ENCODE measurements at regions not wholly inside any gene's neighbourhood (a gene's known extent, or its start where the extent isn't known, plus 50 kb on each side); places are given as distances from the start of the nearest gene placed in this dataset.

GRCh38 chr5:128762661-128763306, 202.5 kb upstream of the SLC27A6 start:
- TF ChIP-seq EZH2 (IDR thresholded peaks at IDR 0.05; ENCODE audit: low read length) (no peak), CTCF (optimal IDR thresholded peaks at IDR 0.05 in 1 of 3, IDR thresholded peaks at IDR 0.05 in 1 of 3, conservative IDR thresholded peaks at IDR 0.05 in 1 of 3; ENCODE audit: extremely low read depth in 1 of 3, insufficient read depth in 2 of 3, low read length in 3 of 3) (no peak)
- dilution Hi-C loops (cut with MboI; ENCODE audit: extremely low pct_ligation_motif_present, low sequenced_read_pairs) = no loop called here
- H3K9me1 ChIP-seq (ENCODE audit: control insufficient read depth, extremely low read depth, insufficient read depth, low read length) = no peaks in the 10 kb centered on the region
- H3K79me2 ChIP-seq (ENCODE audit: control insufficient read depth, insufficient read depth, low read length) = no peaks in the 10 kb centered on the region
- H2AFZ ChIP-seq (ENCODE audit: control insufficient read depth, low read length) = no peak overlapping the region
- no peaks in the 10 kb centered on the region for H3K9me3 ChIP-seq (ENCODE audit: control insufficient read depth, low read depth, low read length)
- H3K27ac ChIP-seq (ENCODE audit: control insufficient read depth, insufficient read depth, low read length) = no peak overlapping the region
- H3K4me2 ChIP-seq (ENCODE audit: control insufficient read depth, extremely low read depth, insufficient read depth, low read depth, low read length) = no peak overlapping the region
- no peaks in the 10 kb centered on the region for H4K20me1 ChIP-seq (ENCODE audit: control insufficient read depth, extremely low read depth, insufficient read depth, low read length)
- no peak overlapping the region for H3K9ac ChIP-seq (ENCODE audit: control insufficient read depth, extremely low read depth, insufficient read depth, low read length)
- H3K4me1 ChIP-seq (ENCODE audit: control insufficient read depth, extremely low read depth, insufficient read depth, low read length) = no peaks in the 10 kb centered on the region
- H3K4me3 ChIP-seq (ENCODE audit: control insufficient read depth in 2 of 3, extremely low read depth in 1 of 3, insufficient read depth in 2 of 3, low read depth in 1 of 3, low read length in 3 of 3) = no peak overlapping the region
- H3K27me3 ChIP-seq (ENCODE audit: control insufficient read depth, extremely low read depth, insufficient read depth, low read length) = no peaks in the 10 kb centered on the region
- FAIRE-seq = no peak
- DNase-seq (ENCODE audit: low read depth, low spot score) = no peak
- H3K36me3 ChIP-seq (ENCODE audit: control insufficient read depth in 2 of 2, extremely low read depth in 1 of 2, insufficient read depth in 2 of 2, low read length in 2 of 2) = no peaks in the 10 kb centered on the region

- H2AFZ ChIP-seq (ENCODE audit: control insufficient read depth, low read length) = no peak overlapping the region
- no peaks in the 10 kb centered on the region for H4K20me1 ChIP-seq (ENCODE audit: control insufficient read depth, extremely low read depth, insufficient read depth, low read length)
- no peaks in the 10 kb centered on the region for H3K79me2 ChIP-seq (ENCODE audit: control insufficient read depth, insufficient read depth, low read length)
- no peak overlapping the region for H3K9ac ChIP-seq (ENCODE audit: control insufficient read depth, extremely low read depth, insufficient read depth, low read length)
- DNase-seq (ENCODE audit: low read depth, low spot score) (no peak), FAIRE-seq (no peak)
- H3K36me3 ChIP-seq (ENCODE audit: control insufficient read depth in 2 of 2, extremely low read depth in 1 of 2, insufficient read depth in 2 of 2, low read length in 2 of 2) = no peaks in the 10 kb centered on the region
- dilution Hi-C loops (cut with MboI; ENCODE audit: extremely low pct_ligation_motif_present, low sequenced_read_pairs) = no loop called here
- H3K4me2 ChIP-seq (ENCODE audit: control insufficient read depth, extremely low read depth, insufficient read depth, low read depth, low read length) = no peak overlapping the region
- no peaks in the 10 kb centered on the region for H3K9me1 ChIP-seq (ENCODE audit: control insufficient read depth, extremely low read depth, insufficient read depth, low read length)
- no peaks in the 10 kb centered on the region for H3K4me1 ChIP-seq (ENCODE audit: control insufficient read depth, extremely low read depth, insufficient read depth, low read length)
- H3K9me3 ChIP-seq (ENCODE audit: control insufficient read depth, low read depth, low read length) = no peaks in the 10 kb centered on the region
- H3K27ac ChIP-seq (ENCODE audit: control insufficient read depth, insufficient read depth, low read length) = no peak overlapping the region
- H3K27me3 ChIP-seq (ENCODE audit: control insufficient read depth, extremely low read depth, insufficient read depth, low read length) = no peaks in the 10 kb centered on the region
- no peak overlapping the region for H3K4me3 ChIP-seq (ENCODE audit: control insufficient read depth in 2 of 3, extremely low read depth in 1 of 3, insufficient read depth in 2 of 3, low read depth in 1 of 3, low read length in 3 of 3)
- TF ChIP-seq EZH2 (IDR thresholded peaks at IDR 0.05; ENCODE audit: low read length) = no peak
- TF ChIP-seq CTCF (optimal IDR thresholded peaks at IDR 0.05 in 1 of 3, IDR thresholded peaks at IDR 0.05 in 1 of 3, conservative IDR thresholded peaks at IDR 0.05 in 1 of 3; ENCODE audit: extremely low read depth in 1 of 3, insufficient read depth in 2 of 3, low read length in 3 of 3) = no peak
Measured at GRCh38 chr5:128763321-128763720, 202.0 kb upstream of the SLC27A6 start.
